ENCODE measurements at regions not wholly inside any gene's neighbourhood (a gene's known extent, or its start where the extent isn't known, plus 50 kb on each side); places are given as distances from the start of the nearest gene placed in this dataset.

DNA sequence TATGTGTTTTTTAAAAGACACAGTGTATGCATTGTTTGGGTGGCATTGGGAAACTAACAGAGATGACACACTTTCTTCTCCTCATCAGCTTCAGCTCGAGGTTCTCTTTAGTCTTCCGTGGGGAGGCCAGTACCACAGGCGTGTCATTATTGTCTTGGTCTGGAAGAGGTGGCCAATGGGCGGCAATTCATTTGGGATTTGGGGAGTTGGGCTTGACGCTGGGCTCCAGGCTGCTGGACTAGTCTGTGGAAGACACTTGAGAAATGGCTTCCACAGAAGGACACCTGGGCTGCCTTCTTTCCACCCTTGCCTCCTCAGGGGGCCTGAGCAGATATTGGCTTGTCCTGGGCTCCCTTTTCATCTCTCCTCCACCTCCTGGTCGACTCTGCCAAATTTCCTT, 192.2 kb downstream of the SH2D4B start:
- H3K36me3 Mint-ChIP-seq (ENCODE audit: low read depth), result no peaks in the 10 kb centered on the region
- H3K9me3 Mint-ChIP-seq, result no peaks in the 10 kb centered on the region
- no peak overlapping the region for H3K27ac Mint-ChIP-seq
- no peaks in the 10 kb centered on the region for H3K4me1 Mint-ChIP-seq (ENCODE audit: low read depth)
- H3K4me3 Mint-ChIP-seq, result no peak overlapping the region
- peaks cover 10% of the 10 kb centered on the region for H3K27me3 Mint-ChIP-seq

DNA sequence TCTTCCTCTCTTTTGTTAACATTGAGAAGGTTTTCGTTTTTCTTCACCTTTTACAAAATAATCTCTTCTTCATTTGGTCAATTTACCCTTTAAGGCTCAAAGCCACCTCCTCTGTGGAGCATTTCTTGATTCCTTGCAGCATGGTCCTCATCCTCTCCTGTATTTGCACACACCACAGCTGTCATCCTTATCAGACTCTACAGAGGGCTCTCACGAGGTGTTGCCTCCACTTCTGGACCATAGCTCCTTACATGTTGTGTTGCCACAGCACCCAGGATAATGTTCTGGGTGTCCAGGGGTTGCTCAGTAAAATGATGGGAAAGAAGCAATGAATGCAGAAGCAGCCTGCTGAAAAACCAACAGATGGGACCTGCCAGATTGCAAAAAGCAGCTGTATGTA, 192.8 kb downstream of the SH2D4B start:
- Mint-ChIP-seq H3K27me3 (peaks cover 10% of the 10 kb centered on the region), H3K4me3 (no peak overlapping the region), H3K36me3 (ENCODE audit: low read depth) (no peaks in the 10 kb centered on the region), H3K9me3 (no peaks in the 10 kb centered on the region), H3K4me1 (ENCODE audit: low read depth) (no peaks in the 10 kb centered on the region), H3K27ac (no peak overlapping the region)

DNA sequence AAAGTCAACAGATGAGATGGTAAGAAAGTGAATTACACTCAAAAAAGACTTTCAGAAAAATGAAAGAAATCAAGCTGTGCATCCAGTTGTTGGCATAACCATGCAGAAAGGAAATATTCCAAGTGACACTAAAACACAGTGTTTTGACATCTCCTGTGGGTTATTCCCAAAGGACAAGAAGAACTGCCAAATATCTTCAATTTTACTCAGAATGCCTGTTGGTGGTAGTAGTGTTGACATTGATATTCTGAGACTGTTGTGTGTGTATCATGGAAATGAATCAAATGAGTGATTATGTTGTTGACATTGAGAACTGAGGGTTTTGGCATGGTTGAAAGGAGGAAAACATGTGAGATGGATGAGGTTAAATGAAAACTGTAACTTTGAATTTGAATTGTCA, 196.9 kb downstream of the SH2D4B start:
- Mint-ChIP-seq H3K27ac (no peak overlapping the region), H3K27me3 (peaks cover 5% of the 10 kb centered on the region), H3K4me1 (ENCODE audit: low read depth) (no peaks in the 10 kb centered on the region), H3K9me3 (no peaks in the 10 kb centered on the region), H3K36me3 (ENCODE audit: low read depth) (no peaks in the 10 kb centered on the region), H3K4me3 (no peak overlapping the region)

DNA sequence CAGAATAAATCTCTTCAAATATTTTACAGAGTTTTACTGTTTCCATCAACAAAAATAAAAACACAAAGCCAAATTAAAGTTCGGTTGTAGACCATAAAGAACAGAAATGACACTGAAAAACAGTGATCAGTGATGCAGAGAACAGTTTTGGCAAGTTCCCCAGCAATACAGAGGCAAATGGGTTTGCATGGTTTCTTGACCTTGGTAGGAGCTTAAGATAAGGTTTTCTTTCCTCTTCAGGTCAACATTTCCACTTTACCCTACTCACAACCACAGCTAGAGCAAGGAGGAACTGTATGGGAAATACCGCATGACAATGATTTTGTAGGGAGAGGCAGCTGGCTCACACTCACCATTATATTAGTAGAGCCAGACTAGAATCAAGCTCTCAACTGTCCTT, 199.5 kb downstream of the SH2D4B start:
- Mint-ChIP-seq H3K9me3 (no peaks in the 10 kb centered on the region), H3K4me3 (no peak overlapping the region), H3K36me3 (ENCODE audit: low read depth) (no peaks in the 10 kb centered on the region), H3K27me3 (peaks cover 4% of the 10 kb centered on the region), H3K4me1 (ENCODE audit: low read depth) (no peaks in the 10 kb centered on the region), H3K27ac (no peak overlapping the region)

DNA sequence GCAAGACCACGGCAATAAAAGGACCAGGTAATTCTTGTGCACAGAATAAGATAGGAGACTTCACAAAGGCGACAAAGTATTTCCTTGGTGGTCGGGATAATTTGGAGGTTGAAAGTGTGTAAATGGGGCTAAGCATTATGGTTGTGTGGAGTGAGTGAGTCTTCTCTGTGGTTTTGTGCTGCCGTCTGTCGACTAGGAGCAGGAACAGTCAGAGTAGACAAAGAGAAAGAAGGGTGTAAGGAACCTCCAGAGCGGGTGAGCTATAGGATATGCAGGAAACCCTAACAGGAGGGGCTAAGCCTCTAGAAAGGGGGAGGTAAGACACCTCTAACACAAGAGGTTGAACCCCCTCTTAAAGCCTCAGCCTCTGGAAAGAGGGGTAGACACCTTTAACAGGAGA, 201.6 kb downstream of the SH2D4B start:
- Mint-ChIP-seq H3K4me1 (ENCODE audit: low read depth) (no peaks in the 10 kb centered on the region), H3K9me3 (no peaks in the 10 kb centered on the region), H3K27me3 (peaks cover 4% of the 10 kb centered on the region), H3K4me3 (no peak overlapping the region), H3K27ac (no peak overlapping the region), H3K36me3 (ENCODE audit: low read depth) (no peaks in the 10 kb centered on the region)

DNA sequence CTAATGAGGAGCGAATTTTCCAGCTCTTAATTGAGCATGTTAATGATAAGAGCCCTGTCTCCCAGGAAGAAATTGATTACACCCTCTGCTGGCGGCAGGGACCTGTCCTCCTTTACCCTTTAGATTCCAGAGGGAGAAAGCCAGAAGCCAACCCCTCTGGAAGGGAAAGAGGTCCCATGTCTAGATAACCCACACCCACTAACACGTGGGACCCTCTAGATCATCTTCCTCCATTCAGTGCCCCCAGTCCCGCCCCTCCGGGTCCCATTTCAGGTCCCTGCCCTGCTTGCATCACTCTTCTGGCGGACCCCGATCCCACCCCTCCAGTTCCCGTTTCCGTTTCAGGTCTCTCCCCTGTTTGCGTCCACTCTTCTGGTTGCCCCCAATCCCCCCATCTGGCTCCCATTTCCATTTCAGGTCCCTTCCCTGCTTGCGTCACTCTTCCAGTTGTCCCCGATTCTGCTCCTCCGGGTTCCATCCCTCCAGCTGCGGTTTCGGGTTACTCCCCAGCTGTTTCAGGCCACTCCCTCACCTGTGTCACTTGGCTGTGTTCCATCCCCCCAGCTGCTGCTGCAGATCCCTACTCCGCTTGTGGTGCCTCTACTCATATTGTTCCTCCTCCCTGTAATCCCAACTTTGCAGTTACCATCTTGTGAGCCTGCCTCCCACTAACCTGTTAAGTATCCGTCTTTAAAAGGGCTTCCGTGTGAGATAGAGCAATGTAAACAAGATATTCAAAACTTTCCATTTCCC, 202.4 kb downstream of the SH2D4B start:
- H3K27me3 Mint-ChIP-seq, result peaks cover 4% of the 10 kb centered on the region
- H3K4me3 Mint-ChIP-seq, result no peak overlapping the region
- no peaks in the 10 kb centered on the region for H3K9me3 Mint-ChIP-seq
- H3K27ac Mint-ChIP-seq, result no peak overlapping the region
- no peaks in the 10 kb centered on the region for H3K36me3 Mint-ChIP-seq (ENCODE audit: low read depth)
- H3K4me1 Mint-ChIP-seq (ENCODE audit: low read depth), result no peaks in the 10 kb centered on the region

DNA sequence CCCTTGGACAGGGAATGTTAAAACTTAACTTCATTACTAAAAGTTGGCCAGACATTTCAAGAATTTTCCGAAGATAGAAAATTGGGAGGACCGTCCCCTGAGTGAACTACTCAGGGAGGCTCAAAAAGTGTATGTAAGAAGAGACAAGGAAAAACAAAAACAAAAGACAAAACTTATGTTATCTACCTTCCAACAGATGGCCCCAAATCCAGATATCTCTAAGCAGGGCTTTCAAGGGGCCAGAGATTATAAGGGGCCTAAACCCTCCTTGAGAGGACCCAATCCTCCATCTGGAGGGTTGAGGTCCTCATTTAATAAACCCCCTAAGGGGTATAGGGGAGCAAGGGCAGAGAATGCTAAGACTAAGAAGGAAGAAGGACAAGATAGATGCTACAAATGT, 203.6 kb downstream of the SH2D4B start:
- H3K27me3 Mint-ChIP-seq, result peaks cover 4% of the 10 kb centered on the region
- H3K36me3 Mint-ChIP-seq (ENCODE audit: low read depth), result no peaks in the 10 kb centered on the region
- H3K4me1 Mint-ChIP-seq (ENCODE audit: low read depth), result no peaks in the 10 kb centered on the region
- H3K27ac Mint-ChIP-seq, result no peak overlapping the region
- no peak overlapping the region for H3K4me3 Mint-ChIP-seq
- no peaks in the 10 kb centered on the region for H3K9me3 Mint-ChIP-seq

DNA sequence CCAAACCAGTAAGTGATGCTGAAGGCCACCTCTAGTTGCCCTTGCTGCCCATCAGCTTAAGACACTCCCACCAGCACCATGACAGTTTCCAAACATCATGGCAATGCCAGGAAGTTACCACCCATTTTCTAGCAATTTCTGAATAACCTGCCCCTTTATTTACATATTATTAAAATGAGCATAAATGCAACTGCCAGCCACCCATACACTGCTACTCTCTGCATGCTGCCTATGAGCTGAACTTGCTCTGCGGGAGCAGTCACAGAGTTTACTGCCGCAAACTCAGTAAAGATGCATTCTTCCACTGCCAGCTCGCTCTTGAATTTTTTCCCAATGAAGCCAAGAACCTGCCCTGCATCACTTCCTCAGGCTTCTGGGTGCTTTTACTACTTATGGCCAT, 212.6 kb downstream of the SH2D4B start:
- Mint-ChIP-seq H3K36me3 (ENCODE audit: low read depth) (no peaks in the 10 kb centered on the region), H3K9me3 (no peaks in the 10 kb centered on the region), H3K27me3 (peaks cover 13% of the 10 kb centered on the region), H3K27ac (no peak overlapping the region), H3K4me1 (ENCODE audit: low read depth) (no peaks in the 10 kb centered on the region), H3K4me3 (no peak overlapping the region)

DNA sequence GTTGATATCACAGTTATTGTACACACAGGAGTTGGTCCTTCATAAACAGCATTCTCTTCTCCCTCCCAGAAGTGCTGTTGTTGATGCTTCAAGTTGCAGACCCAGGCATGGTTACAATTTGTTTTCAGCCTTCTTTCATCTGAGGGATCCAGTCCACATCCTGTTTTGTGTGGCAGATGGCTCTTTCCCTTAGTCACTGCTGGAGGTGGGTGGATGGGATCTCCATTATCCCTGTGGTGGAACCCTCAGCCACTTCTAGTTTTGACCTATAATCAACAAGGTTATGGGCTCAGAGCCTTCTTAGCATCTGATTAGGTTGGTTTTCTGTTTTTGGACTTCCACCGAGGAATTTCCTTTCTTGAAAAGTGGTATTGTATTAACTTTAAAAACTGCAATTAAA, 214.2 kb downstream of the SH2D4B start:
- H3K9me3 Mint-ChIP-seq, result no peaks in the 10 kb centered on the region
- H3K27me3 Mint-ChIP-seq, result peaks cover 13% of the 10 kb centered on the region
- H3K27ac Mint-ChIP-seq, result no peak overlapping the region
- no peak overlapping the region for H3K4me3 Mint-ChIP-seq
- no peaks in the 10 kb centered on the region for H3K36me3 Mint-ChIP-seq (ENCODE audit: low read depth)
- H3K4me1 Mint-ChIP-seq (ENCODE audit: low read depth), result no peaks in the 10 kb centered on the region

DNA sequence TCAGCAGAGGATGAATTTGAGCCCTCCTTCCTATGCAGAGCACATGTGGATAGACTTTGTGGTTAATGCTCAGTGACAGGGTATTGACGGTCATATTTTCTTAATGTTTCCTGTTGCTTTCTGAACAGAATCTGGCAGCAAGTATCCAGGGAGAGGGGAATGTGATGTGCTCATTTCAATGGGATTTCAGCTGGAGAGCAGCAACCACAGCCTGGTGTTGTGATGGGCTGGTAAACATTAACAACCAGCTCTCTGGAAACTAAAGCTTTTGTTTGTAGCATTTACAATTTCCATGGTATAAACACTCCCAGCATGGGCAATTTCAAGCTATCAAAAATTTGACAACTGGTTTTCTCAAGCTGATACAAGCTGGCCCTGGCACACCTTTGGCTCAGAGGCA, 215.9 kb downstream of the SH2D4B start:
- Mint-ChIP-seq H3K27me3 (peaks cover 9% of the 10 kb centered on the region), H3K4me3 (no peak overlapping the region), H3K27ac (no peak overlapping the region), H3K9me3 (no peaks in the 10 kb centered on the region), H3K4me1 (ENCODE audit: low read depth) (no peaks in the 10 kb centered on the region), H3K36me3 (ENCODE audit: low read depth) (no peaks in the 10 kb centered on the region)

DNA sequence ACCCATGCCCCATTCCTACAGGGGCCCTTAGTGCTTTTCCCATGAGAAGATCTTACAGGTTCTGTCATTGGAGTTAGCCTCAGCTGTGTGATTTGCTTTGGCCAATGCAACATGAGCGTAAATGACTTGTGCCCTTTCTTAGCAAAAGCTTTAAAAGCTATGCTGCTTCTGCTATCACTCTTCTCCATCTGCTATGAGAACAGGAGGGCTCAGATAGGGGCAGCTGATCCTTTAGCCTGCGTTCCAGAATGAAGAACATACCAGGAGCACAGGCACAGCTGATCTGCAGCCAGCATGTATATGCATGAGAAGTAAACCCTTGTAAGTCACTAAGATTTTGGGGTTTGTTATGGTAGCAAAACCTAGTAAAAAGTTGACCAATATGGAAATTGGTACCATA, 218.2 kb downstream of the SH2D4B start:
- no peak overlapping the region for H3K4me3 Mint-ChIP-seq
- H3K27me3 Mint-ChIP-seq, result peaks cover 16% of the 10 kb centered on the region
- no peak overlapping the region for H3K27ac Mint-ChIP-seq
- H3K36me3 Mint-ChIP-seq (ENCODE audit: low read depth), result no peaks in the 10 kb centered on the region
- H3K4me1 Mint-ChIP-seq (ENCODE audit: low read depth), result no peaks in the 10 kb centered on the region
- no peaks in the 10 kb centered on the region for H3K9me3 Mint-ChIP-seq

DNA sequence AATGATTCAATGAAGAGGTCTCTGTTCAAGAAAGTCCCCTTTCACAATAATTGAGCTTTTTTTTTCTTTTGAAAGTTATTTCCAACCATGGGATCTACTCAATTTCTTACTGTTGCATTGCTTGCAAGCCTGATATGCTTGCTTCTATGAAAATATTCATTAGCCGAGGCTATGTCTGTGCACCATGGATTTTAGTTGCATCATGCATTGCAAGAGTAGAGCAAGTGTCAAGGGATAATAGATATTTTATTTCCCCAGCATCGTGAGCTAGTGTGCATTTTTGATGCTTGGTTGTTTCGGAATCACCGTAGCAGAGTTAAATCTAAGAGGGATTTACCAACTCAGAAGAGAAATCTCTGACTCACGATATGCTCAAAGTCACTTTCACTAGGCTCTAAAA, 222.0 kb downstream of the SH2D4B start:
- Mint-ChIP-seq H3K36me3 (ENCODE audit: low read depth) (no peaks in the 10 kb centered on the region), H3K27me3 (peaks cover 8% of the 10 kb centered on the region), H3K27ac (no peak overlapping the region), H3K4me1 (ENCODE audit: low read depth) (no peaks in the 10 kb centered on the region), H3K9me3 (no peaks in the 10 kb centered on the region), H3K4me3 (no peak overlapping the region)

DNA sequence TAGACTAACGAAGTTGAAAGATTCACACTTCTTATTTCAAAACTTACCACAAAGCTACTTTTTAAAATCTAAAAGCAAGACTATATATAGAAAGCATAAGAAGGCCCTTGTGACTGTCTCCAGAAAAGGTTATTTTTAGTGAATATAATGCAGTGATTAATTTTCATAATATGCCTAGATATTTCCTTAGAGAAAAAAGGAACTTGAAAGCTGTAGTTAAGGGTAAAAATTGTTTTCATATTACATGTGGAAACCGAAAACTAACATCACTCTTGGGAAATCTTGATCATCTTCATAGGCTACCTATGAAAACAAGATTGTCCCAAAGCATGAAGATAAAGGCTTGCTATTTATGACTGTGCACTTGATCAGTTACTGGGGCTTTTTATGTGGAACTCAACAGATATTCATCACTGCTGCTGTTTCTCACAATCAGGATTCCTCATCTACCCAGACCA, 223.2 kb downstream of the SH2D4B start:
- Mint-ChIP-seq H3K4me1 (ENCODE audit: low read depth) (no peaks in the 10 kb centered on the region), H3K27me3 (peaks cover 8% of the 10 kb centered on the region), H3K27ac (no peak overlapping the region), H3K4me3 (no peak overlapping the region), H3K9me3 (no peaks in the 10 kb centered on the region), H3K36me3 (ENCODE audit: low read depth) (no peaks in the 10 kb centered on the region)

DNA sequence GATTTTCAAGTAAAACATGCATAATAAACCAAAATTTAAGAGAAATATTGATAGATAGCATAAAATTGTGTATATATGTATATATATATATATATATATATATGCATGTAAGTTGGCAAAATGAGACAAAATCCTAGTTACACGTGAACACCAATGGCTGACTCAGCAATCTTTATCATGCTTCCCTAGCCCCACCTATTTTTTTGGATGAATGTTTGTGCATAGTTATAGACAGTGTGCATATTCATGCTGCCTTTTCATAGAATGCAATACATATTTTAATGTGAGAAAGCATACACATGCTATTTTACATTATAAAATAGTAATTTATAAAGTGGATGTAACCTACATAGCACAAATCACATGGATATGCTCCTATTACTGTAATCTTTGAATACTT, 230.3 kb downstream of the SH2D4B start:
- H3K4me1 Mint-ChIP-seq (ENCODE audit: low read depth), result no peaks in the 10 kb centered on the region
- H3K27ac Mint-ChIP-seq, result no peak overlapping the region
- H3K27me3 Mint-ChIP-seq, result peaks cover 19% of the 10 kb centered on the region
- no peaks in the 10 kb centered on the region for H3K9me3 Mint-ChIP-seq
- H3K4me3 Mint-ChIP-seq, result no peak overlapping the region
- no peaks in the 10 kb centered on the region for H3K36me3 Mint-ChIP-seq (ENCODE audit: low read depth)

DNA sequence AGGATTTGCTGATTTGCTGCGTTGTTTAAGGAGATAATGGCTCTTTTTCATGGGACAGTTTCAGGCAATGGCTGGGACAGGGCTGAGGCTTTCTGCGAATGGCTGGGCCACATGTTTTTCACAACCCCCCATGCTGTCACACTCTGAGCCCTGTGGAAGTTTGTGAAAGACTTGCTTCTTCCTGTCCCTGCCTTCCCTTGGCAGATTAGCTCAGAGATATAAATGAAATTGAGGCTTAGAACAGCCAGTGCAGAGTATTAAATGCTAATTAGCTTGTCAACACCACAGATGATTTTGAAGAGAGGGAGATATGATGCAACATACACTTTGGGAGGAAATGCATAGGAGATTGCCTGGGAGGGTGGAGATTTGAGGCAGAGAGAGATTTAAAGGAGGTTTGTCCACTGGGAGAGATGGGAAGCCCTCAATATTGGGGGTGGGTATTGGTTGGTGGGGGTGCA, 232.0 kb downstream of the SH2D4B start:
- Mint-ChIP-seq H3K36me3 (ENCODE audit: low read depth) (no peaks in the 10 kb centered on the region), H3K9me3 (no peaks in the 10 kb centered on the region), H3K27ac (no peak overlapping the region), H3K4me3 (no peak overlapping the region), H3K4me1 (ENCODE audit: low read depth) (no peaks in the 10 kb centered on the region), H3K27me3 (peaks cover 29% of the 10 kb centered on the region)

DNA sequence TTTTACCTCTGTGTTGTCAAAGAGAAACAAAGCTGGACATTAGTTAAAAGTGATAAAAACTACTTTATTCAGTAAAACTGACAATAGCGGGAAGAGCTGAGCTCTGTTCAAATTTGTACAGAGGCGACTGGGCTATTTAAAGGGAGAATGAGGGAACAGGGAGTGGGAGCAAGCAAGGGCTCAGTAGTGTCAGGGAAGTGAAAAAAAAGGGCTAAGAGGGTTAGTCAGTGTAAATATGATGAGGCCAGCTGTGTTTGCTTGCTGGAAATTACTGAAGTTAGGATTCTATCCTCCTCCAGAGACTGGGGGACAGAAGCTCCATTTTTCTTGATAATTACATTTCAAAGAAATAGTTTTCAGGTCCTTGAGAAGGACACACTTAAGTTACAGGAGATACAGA, 232.5 kb downstream of the SH2D4B start:
- peaks cover 29% of the 10 kb centered on the region for H3K27me3 Mint-ChIP-seq
- H3K9me3 Mint-ChIP-seq, result no peaks in the 10 kb centered on the region
- no peak overlapping the region for H3K4me3 Mint-ChIP-seq
- no peak overlapping the region for H3K27ac Mint-ChIP-seq
- H3K4me1 Mint-ChIP-seq (ENCODE audit: low read depth), result no peaks in the 10 kb centered on the region
- H3K36me3 Mint-ChIP-seq (ENCODE audit: low read depth), result no peaks in the 10 kb centered on the region
